Suppressor macrophage (primary cell): ENCODE measurements at regions not wholly inside any gene's neighbourhood (a gene's known extent, or its start where the extent isn't known, plus 50 kb on each side); places are given as distances from the start of the nearest gene placed in this dataset.

Source experiments
- DNase-seq, 4 experiments: peaks; one replicate each; pipeline ENCODE4 v3.0.0-alpha.2; 2020 to 2022

- DNase-seq, result no peak
These were observed 579.3 kb downstream of the TOX3 start for GRCh38 chr16:51967646-51968045.

GRCh38 chr16:51960931-51961330 is 586.0 kb downstream of the TOX3 start:
- no peak for DNase-seq

- DNase-seq, result no peak
These were observed 593.5 kb downstream of the TOX3 start for GRCh38 chr16:51953286-51953985.

GRCh38 chr16:51952500-51952899 is 594.4 kb downstream of the TOX3 start:
- no peak for DNase-seq

- no peak for DNase-seq
These were observed 595.2 kb downstream of the TOX3 start for GRCh38 chr16:51951668-51952298.

- no peak for DNase-seq
These were observed 596.7 kb downstream of the TOX3 start for GRCh38 chr16:51950118-51950780.

GRCh38 chr16:51949282-51949681 is 597.7 kb downstream of the TOX3 start:
- no peak for DNase-seq

GRCh38 chr16:51941412-51941811 is 605.5 kb downstream of the TOX3 start:
- no peak for DNase-seq

GRCh38 chr16:51940183-51940582 is 606.8 kb downstream of the TOX3 start:
- no peak for DNase-seq

- DNase-seq, result no peak
These were observed 607.5 kb downstream of the TOX3 start for GRCh38 chr16:51939378-51939871.

GRCh38 chr16:51938861-51939260 is 608.1 kb downstream of the TOX3 start:
- DNase-seq, result no peak

- DNase-seq, result no peak
These were observed 609.2 kb downstream of the TOX3 start for GRCh38 chr16:51937771-51938170.

- DNase-seq, result no peak
These were observed 610.1 kb downstream of the TOX3 start for GRCh38 chr16:51936846-51937245.

- DNase-seq, result no peak
These were observed 614.6 kb downstream of the TOX3 start for GRCh38 chr16:51932317-51932716.

- no peak for DNase-seq
These were observed 615.3 kb downstream of the TOX3 start for GRCh38 chr16:51931653-51932052.

- DNase-seq, result no peak
These were observed 622.2 kb downstream of the TOX3 start for GRCh38 chr16:51924744-51925143.

GRCh38 chr16:51922476-51922875 is 624.5 kb downstream of the TOX3 start:
- DNase-seq, result no peak

GRCh38 chr16:51919736-51920135 is 627.2 kb downstream of the TOX3 start:
- DNase-seq, result no peak

- DNase-seq, result no peak
These were observed 630.1 kb downstream of the TOX3 start for GRCh38 chr16:51916814-51917213.

GRCh38 chr16:51916231-51916630 is 630.7 kb downstream of the TOX3 start:
- DNase-seq, result no peak

GRCh38 chr16:51907680-51908079 is 639.3 kb downstream of the TOX3 start:
- no peak for DNase-seq

- DNase-seq, result no peak
These were observed 646.6 kb downstream of the TOX3 start for GRCh38 chr16:51900221-51900780.

- no peak for DNase-seq
These were observed 648.1 kb downstream of the TOX3 start for GRCh38 chr16:51898872-51899271.

GRCh38 chr16:51896013-51896412 is 650.9 kb downstream of the TOX3 start:
- DNase-seq, result no peak
